ENCODE measurements at regions not wholly inside any gene's neighbourhood (a gene's known extent, or its start where the extent isn't known, plus 50 kb on each side); places are given as distances from the start of the nearest gene placed in this dataset.
"Not testable (repeated sequence)": the region's sequence is repeated elsewhere in the genome, so short reads cannot be mapped to it uniquely, and the experiment has no call there.

- no peak for DNase-seq
Observed at GRCh38 chr1:38201431-38201830, 154.8 kb upstream of the POU3F1 start.

DNA sequence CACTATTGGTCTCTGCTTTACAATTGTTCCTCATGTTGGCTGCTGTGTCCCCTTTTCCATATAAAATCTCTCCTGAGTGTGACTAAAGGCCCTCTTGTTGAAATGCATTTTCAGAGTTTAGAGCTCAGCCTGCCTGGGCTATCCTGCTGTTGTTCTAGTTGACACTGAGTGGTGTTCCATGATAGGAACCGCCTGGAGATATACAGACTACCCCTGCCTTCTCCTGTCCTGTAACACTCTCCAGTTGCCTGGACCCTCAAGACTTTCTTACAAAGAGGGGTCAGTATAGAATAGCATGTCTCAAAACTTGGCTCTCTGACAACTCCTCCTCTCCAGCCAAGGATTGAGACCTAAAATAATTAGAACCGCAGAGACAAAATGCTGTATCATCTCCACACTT lies 152.0 kb upstream of the POU3F1 start:
- DNase-seq: no peak

DNA sequence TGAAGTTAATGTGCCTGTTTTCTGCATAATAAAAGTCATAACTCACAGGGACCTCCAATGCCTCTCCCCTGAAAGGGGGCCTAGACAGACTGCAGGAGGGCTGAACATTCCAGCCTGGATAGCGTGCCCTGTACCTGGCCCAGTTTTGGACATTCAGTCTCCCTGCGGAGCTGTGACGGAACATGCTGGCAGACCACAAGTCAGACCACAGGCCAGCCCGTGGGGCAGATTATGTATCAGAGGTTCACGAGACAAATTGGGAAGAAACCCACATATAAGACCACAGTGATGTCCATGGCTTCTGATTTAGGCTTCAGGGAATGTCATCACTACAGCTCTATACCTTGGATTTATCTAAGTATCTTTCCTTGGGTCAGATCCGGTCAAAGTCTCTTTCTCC lies 151.5 kb upstream of the POU3F1 start:
- DNase-seq: no peak

GRCh38 chr1:38197312-38198061 lies 150.9 kb upstream of the POU3F1 start:
- no peak for DNase-seq

DNA sequence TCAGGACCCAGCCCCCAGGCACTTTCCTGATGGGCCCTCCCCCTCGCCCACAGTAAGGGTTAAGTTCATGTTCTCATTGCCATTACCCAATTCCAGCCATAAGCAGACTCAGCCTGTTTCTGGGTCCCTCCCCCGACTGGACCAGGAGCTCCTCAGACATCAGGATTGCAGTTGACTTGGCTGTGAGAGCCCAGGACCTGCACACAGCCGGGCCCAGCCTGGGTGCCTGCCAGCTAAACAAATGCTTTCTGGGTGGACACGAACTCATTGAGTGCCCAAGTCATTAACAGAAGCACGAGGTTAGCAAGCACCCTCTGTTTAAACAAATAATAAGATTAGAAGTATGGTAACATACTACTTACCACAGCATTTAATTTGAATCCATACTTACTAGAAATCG lies 147.9 kb upstream of the POU3F1 start:
- DNase-seq: no peak

DNA sequence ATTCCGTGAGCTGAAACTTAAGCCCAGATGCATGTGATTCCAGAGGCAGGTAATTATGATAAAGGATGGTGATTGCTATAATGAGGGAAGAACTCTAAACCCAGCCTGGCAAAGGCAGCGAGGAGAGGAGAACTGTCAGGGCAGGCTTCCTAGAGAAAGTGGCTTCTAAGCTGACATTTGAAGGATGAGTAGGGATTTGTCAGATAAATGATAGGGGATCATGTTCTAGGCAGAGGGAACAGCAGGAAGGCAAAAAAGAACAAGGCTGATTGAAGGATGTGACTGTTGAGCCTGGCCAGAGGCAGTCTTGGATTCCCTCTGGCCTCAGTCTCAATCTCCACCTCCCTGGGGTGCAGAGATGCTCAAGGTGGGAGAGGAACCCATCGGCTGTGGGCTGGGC lies 146.4 kb upstream of the POU3F1 start:
- DNase-seq: no peak

DNA sequence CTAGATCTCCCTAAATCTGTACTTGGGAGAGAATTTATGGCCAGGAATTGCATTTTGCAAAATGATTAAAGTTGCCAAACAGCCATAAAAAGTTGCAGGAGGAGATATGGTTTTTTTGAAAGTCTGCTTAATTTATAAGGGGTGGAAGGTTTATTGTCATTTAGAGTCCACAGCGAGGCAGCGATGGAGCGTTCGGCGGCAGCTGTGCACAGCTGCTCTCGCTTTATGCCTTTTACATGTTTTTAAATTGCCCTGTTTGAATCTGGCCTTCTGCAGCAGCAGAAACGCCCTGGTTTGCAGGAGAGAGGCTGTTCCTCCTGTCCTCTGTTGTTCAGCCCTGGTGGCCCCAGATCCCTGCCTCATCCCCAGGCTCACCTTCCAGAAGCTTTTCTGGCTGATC lies 144.9 kb upstream of the POU3F1 start:
- DNase-seq: no peak

GRCh38 chr1:38190983-38191382 lies 144.4 kb upstream of the POU3F1 start:
- DNase-seq: no peak

- DNase-seq: no peak
Observed at GRCh38 chr1:38187552-38187951, 141.0 kb upstream of the POU3F1 start.

DNA sequence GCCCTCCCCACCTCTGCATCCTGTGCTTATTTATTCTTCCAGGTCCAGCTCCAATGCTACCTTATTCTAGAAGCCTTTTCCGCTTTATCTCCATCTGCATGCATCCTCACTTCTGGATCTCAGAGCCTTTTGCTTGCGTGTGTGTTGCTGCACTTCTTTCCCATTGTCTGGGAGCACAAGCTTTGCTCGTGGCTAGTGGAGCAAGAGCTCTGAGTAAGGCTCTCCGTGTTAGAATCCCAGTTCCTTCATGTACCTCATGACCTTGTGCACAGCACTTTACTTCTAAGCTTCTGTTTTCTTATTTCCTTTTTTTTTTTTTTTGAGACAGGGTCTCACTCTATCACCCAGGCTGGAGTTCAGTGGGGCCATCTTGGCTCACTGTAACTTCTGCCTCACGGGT lies 140.0 kb upstream of the POU3F1 start:
- no peak for DNase-seq

DNA sequence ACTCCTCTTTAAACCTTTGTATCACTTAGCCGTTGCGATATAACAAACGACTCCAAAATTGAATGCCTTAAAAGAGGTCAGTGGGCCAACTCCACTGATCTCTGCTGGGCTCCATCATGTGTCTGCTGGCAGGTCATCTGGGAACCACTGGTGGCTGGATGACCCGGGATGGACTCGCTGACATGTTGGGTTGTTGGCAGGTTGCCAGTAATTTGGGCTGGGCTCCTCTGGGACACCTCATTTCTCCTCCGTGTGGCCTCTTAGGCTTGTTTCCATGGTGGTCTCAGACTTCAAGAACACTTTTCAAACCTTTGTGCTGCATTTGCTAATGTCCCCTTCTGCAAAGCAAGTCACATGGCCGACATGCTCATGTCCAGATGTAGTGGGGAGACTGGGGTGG lies 139.3 kb upstream of the POU3F1 start:
- DNase-seq: no peak

DNA sequence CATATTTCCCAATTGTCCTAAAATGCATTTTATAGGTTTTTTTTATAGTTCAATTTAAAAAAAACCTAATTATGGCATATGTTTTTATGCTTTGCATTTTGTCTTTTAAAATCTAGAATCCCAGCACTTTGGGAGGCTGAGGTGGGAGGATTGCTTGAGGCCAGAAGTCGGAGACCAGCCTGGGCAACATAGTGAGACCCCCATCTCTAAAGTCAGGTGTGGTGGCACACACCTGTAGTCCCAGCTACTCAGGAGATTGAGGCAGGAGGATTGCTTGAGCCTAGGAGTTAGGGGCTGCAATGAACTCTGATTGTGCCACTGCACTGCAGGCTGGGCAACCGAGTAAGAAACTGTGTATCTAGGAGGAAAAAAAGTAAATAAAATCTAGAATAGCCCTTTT lies 137.2 kb upstream of the POU3F1 start:
- DNase-seq: no peak

GRCh38 chr1:38183096-38183495 lies 136.5 kb upstream of the POU3F1 start:
- DNase-seq: no peak

DNA sequence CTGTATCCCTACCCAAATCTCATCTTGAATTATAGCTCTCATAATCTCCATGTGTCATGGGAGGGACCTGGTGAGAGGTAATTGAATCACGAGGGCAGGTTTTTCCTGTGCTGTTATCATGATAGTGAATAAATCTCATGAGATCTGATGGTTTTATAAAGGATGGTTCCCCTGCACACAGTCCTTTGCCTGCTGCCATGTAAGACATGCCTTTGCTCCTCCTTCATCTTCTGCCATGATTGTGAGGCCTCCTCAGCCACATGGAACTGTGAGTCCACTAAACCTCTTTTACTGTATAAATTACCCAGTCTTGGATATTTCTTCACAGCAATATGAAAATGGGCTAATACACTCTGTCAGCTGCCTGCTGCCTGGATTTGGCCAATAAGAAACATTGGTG lies 133.8 kb upstream of the POU3F1 start:
- not testable (repeated sequence) for DNase-seq

GRCh38 chr1:38179483-38179882 lies 132.9 kb upstream of the POU3F1 start:
- DNase-seq: no peak

DNA sequence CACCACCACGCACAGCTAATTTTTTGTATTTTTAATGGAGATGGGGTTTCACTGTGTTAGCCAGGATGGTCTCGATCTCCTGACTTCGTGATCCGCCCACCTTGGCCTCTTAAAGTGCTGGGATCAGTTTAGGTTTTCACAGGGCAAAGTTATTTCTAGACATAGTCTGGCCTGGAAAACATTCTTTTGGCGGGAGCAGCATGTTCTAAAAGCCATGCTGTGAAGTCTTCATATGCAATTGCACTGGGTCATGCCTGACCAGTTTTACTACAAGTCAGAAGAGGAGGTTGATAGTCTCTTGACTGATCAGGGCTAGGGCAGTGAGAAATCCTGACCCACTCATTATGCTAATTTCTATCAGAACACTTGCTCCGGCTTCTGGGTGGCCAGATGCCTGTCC lies 131.6 kb upstream of the POU3F1 start:
- no peak for DNase-seq

DNA sequence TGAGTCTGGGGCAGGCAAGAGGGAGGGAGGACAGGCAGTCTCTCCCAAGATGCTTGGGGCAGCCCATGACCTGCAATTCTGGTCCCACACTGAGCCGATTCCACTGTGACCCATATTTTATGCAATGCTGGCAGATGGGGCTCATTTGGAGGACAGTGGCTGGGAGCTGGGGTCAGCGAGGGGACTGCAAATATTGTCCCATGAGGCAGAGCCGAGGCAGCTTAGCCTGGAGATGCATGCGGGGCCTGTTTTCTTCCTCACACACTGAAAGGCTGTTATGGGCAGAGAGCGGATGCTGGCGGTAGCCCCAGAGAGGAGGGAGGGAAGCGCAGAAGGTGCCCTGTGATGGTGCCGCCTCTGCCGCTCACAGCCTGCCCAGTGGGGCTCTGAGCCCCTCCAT lies 128.5 kb upstream of the POU3F1 start:
- DNase-seq: no peak

- no peak for DNase-seq
Observed at GRCh38 chr1:38173848-38174247, 127.3 kb upstream of the POU3F1 start.

DNA sequence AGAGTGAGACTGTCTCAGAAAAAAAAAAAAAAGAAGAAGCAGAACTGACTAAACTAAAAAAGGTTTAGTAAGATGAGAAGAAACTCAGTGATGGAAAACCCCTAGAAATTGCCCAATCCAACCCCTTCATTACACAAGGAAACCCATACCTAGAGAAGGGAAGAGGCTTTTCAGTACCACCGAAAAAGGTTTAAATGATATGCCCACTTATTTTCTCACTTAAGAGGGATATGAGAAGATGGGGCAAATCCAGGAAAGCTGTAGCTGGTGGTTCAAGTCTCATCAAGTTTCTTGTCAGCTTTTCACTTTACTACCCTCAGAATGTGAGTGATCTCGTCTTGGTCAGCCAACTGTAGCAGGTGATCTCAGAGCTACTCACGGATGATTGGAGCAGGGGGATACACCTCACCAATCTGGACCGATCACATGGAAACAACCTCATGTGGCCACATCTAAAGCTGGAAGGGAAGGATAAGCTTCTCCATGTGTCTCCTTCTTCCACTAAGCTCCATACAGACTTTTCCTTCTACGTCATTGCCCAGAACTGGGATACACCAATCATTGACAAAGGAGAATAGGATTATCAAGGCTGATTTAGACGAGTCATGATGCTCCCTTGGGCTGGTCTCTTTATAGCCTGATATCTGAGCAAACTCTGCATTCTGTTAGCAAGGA lies 126.7 kb upstream of the POU3F1 start:
- DNase-seq: no peak

DNA sequence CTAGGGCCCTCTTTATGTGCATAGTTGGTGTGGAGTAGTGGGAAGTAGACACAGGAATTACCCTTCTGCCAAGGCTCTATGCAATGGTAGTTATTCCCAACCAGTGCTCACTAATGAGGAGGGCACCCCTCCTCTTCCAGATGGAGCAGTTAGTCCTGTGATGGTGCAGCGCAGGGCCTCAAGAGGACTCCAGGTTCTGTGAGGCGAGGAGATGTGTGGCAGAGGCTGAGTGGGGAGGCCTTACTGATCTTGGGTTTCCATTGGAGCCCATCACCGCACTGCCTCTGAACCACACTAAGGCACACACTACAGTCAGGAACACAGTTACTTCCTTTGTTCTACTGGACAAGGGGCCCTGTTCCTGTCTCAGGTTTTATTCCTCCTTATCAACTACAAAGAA lies 122.5 kb upstream of the POU3F1 start:
- DNase-seq: no peak

- DNase-seq: no peak
Observed at GRCh38 chr1:38168365-38168764, 121.8 kb upstream of the POU3F1 start.

GRCh38 chr1:38166461-38166860 lies 119.9 kb upstream of the POU3F1 start:
- DNase-seq: no peak

GRCh38 chr1:38153778-38154470 lies 107.3 kb upstream of the POU3F1 start:
- DNase-seq: no peak

DNA sequence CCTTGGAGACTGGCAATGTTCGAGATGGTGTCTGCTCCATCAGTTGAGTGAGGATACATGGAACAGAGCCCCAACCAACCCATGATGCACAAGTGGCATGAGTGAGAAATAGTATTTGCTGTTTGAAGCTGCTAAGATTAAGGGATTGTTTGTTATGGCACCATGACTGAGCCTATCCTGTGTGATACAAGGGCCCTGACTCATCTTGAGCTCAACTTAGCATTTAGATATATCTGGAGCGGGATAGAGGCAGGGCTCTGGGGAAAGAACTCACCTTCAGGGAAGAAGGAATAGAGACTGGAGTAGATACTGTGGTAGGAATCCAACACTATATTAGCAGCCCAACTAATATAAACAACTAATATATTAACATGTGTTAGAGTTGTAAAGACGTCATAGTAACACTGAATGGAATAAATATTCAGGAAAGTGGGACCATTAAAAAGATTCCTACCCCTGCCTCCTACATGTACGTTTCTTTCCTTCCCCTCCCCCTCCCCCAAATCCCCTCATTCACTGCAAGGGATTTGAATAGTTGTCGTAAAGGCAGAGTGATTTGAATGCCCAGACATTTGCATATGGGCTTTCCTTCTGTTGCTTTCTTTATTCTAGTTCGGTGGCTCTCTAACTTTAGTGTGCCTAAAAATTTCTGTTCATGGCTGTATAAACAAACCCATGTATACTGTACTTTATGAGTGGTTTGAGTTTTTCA lies 106.6 kb upstream of the POU3F1 start:
- no peak for DNase-seq

All from GOT3 (cell line).